Middle frontal gyrus (tissue), 1 donor: ENCODE measurements at regions not wholly inside any gene's neighbourhood (a gene's known extent, or its start where the extent isn't known, plus 50 kb on each side); places are given as distances from the start of the nearest gene placed in this dataset.
"Not testable (repeated sequence)": the region's sequence is repeated elsewhere in the genome, so short reads cannot be mapped to it uniquely, and the experiment has no call there.

Source experiments
- DNase-seq: peaks from one replicate; pipeline ENCODE4 v3.0.0-alpha.2; 2015; ENCODE audit warnings: low spot score; ENCODE audit errors: extremely low spot score

DNA sequence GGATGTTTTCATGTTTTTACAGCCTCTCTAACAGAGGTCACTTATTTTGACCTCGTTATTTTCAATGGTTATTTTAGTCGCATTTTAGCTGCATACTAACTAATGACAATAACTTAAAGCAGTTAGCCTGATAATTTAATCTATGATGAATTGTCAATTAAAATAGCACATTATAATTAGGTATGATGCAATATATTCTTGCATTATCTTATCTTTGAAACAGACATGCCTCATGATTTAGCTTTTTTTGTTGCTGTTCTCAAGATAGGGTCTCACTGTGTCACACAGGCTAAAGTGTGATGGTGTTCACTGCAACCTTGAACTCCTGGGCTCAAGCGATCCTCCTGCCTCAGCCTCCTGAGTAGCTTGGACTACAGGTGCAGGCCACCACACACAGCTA lies 126.4 kb downstream of the KBTBD2 start:
- DNase-seq = no peak

DNA sequence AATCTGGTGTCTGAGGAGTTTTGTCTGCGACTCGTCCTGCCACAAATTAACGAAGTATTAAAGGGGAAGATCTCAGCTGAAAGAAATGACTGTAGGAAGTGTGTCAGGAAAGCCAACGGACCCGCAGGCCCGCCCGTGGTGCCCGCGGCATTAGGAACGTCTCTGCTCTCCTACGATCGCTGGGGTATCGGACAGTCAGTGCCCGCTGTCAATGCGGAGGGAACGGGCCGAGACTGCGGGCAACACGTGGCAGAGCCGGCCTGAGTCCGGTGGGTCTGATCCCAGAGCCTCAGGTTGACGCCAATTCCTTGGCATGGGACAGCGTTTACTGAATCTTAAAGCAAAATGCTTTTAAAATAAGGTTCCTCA lies 128.7 kb downstream of the KBTBD2 start:
- DNase-seq = no peak

DNA sequence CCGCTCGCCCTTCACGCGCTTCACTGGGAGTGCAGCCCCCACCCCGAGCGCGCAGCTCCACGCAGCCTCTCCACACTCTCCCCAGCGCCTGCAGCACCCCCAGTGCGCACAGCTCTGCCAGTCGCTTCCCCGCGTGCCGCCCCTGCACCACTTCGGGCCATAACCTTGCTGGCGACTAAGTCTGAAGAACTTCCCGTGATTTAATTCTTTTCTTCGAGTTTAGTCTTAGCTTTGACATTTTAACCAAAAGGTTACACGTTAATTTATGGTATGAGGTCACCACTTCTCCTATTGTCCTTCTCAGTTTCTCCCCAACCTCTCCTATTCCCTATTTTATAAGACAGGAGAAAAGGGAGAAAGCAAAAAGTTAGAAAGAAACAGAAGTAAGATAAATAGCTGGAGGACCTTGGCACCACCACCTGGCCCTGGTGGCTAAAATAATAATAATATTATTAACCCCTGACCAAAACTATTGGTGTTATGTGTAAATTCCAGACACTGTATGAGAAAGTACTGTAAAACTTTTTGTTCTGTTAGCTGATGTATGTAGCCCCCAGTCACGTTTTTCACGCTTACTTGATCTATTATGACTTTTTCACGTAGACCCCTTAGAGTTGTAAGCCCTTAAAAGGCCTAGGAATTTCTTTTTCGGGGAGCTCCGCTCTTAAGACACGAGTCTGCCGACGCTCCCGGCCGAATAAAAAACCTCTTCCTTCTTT lies 129.2 kb downstream of the KBTBD2 start:
- DNase-seq = not testable (repeated sequence)

DNA sequence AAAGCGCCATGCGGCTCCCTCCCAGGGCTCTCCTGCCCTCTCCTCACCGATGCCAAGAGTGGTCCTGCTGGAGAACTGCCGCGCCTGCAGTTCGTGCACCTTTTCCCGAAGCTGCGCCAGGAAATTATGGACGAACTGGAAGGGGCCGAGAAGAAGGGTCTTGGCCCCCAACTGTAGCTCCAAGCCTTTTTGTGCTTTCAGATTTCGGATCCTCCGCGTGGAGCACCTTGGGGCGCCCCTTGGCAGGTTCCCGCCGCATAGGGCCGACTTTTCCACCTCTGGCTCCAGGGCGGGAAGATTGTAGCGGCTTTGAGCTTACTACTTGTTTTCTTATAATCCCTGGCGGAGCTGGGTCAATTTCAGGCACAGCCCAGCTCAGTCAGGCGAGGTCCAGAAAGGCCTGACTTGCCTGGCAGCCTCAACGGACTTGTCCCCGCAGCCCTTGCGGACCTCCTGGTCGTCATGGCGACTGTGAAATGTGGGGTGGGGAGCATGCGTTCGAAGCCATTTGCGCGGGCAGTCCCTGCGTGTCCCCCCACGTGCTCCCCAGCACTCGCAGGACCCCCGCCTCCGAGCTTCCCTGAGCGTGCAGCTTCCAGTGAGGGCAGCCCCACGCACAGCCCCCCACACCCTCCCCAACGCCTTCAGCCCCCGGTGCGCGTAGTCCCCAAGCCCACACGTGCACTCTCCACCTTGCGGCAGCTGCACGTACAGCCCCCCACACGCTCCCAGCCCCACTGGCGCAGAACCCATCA lies 129.9 kb downstream of the KBTBD2 start:
- no peak for DNase-seq

DNA sequence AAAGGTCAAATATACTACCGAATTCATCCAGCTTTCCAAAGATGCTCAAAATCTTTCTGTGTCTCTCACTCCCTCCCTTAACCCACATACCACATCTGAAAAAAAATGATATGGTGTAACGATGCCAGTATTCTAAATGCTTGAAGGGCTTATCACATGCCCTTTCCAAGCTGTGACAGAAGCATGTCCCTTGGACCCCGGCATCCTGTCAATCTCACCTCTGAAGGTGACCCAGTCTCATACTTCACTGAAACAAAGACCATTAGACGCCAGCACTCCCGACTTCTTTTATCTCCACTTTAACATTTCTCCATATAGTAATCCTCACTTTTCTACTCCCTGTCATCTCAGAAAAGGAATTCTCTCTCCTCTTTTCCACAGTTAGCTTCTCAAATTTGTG lies 130.8 kb downstream of the KBTBD2 start:
- not testable (repeated sequence) for DNase-seq

DNA sequence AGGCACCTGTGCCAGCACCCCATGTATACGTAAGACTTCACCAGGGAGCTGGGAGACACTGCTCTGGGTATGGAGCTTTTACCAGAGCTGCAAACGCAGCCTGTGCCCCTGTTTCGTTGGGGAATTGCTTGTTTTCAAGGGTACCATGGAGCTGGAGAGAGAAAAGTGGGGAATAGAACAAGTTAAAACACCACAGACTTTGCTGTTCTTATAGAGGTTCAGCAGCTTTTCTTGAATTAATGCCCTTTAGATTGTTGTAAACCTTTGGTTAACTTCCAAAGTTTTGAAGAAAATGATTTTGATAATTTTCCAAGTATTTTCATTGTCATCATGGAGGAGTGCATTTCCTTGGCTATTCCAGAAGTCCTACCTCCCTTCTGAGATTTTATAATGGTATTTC lies 131.7 kb downstream of the KBTBD2 start:
- DNase-seq = not testable (repeated sequence)

DNA sequence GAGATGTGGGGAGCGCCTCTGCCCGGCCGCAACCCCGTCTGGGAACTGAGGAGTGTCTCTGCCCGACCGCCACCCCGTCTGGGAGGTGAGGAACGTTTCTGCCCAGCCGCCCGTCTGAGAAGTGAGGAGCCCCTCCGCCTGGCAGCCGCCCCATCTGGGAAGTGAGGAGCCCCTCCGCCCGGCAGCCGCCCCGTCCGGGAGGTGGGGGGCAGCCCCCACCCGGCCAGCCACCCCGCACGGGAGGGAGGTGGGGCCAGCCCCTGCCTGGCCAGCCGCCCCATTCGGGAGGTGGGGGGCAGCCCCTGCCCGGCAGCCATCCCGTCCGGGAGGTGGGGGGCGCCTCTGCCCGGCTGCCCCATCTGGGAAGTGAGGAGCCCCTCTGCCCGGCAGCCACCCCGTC lies 137.7 kb downstream of the KBTBD2 start:
- DNase-seq = not testable (repeated sequence)

DNA sequence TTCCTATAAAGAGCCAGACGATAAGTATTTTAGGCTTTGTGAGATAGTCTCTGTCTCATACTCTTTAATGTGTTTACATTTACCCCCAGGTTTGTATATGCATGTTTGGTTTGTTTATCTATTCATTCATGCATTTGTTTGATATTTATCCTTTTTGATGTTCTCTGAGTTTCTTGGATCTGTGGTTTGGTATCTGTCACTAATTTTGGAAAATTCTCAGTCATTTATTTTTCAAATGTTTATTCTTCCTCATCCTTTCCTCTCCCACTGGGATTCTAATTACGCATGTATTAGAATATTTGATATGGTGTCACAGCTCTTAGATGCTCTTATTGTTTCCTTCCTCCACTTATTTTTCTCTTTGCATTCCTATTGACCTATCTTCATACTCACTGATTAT lies 143.2 kb downstream of the KBTBD2 start:
- not testable (repeated sequence) for DNase-seq

DNA sequence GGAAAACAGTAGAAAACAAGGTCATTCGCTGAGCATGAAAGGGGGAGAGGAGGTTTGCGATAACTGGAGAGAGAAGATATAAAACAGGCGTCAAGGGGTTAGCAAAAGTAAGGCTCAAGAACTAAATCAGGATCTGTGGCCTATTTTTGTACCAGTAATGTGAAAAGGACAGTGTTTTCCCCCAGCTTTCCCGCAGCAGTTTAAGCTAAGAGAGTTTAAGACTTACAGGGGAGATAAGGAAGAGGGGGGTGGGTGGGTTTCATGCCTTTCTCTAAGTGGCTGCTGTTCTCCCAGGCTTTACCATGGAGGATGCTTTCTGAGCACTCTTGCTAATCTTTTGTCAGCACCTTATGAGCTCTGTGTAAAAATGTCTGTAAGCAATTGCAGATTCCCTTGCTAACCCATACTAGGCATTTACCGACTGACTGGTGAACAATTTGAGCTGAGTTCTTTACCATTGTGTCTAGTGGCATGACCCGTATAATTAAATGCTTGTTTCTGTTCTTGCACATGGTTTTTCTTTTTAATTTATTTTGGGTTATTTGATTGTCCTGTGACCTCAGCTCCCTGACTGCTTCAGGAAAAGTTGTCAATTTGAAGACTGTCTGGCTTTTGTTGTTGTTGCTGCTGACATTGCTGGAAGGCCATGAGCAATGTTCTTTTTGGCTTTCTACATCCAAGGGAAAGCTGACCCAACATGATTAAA lies 144.0 kb downstream of the KBTBD2 start:
- not testable (repeated sequence) for DNase-seq

DNA sequence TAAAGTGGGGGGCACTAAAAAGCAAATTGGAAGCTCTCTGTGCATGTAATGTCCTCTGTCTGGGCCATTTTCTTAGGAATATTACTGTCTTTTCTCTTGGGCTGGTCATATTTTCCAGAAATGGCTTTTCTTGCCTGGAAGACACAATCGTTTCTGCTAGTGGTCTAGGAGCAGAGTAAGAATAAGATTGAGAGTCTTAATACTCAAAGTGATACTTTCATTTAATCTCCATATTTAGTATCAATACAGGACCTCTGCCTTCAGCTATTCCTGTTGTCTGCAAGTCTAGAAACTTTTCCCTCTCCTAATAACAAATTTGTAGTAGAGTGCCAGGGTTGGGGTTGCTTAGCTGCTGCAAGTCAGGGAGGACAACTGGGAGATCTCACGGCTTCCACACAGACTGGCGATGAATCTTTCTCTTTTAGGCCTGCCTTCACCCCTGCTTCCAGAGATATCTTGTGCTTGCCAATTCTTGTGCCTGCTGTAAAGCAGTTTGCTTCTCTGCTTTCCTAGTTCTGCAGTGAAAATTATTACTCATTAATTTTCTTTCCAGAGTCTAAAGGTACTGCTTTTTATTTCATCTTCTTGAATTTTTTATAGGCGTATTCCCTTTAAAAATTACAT lies 149.6 kb downstream of the KBTBD2 start:
- not testable (repeated sequence) for DNase-seq

DNA sequence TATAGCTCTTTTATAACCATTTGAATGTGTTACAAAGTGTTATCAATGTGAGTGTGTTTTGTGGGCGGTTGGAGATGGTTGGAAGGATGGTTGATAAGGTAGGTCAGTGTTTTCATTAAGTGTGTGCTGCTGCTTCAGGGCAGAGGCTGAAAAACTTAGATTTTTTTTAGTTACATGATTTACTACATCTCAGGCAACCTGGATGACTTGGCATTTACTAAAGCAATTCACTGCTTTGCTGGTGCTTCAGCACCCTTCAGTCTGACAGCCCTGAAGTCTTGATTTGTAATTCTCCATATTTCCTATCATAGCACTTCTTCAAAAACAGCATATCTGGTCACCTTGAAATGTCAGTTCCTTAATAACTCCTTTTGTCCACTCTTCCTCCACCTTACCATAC lies 151.8 kb downstream of the KBTBD2 start:
- not testable (repeated sequence) for DNase-seq

DNA sequence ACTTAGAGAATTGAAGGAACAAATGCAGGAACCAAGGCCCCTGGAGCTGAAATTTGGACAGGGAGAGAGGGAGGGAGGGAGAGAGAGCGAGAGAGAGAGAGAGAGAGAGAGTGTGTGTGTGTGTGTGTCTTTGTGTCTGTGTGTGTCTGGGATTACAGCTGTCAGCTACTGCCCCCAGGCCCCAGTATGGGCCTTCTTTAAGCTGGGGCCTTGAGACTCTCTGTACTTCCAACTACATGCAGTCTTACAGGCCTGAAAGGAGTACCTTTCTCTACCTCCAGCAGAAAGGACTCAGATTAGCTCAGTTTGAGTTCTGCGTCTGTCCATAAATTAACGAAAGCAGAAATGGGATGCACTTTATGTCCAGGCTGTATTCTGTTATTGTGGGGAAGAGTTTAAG lies 153.2 kb downstream of the KBTBD2 start:
- not testable (repeated sequence) for DNase-seq

DNA sequence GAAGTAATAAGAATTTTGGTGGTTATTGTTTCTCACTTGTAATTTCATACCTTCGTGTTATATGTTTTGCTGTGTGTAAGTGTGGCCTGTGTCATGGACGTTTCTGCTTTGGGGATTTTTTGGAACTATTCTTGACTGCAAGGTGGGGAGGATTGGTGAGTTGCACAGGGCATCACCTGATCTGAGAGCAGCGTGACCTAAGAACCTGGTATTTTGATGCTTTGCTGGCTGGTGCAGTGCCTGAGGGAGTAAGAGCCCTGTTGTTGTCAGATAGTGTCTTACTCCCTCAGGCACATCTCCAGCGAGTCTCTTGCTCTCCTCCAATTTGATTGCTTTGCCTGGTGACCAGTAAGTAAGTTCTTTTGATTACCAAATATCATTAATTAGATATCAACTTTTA lies 158.8 kb downstream of the KBTBD2 start:
- DNase-seq = not testable (repeated sequence)

DNA sequence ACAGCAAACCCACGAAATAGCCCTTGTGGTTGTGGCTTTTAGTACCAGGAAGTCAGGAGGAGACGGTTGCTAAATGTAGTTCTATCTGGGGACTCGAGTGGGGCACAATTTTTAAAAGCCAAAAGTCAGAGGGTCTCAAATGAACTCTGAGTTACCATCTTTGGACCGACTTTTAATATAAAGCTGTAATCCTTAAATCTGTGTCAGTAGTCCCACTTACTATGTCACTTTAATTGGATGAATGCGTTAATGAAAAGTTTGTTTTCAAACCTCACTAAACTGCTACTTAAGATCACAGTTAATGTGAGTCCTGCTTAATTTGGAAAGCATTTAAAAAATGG lies 162.3 kb downstream of the KBTBD2 start:
- not testable (repeated sequence) for DNase-seq

DNA sequence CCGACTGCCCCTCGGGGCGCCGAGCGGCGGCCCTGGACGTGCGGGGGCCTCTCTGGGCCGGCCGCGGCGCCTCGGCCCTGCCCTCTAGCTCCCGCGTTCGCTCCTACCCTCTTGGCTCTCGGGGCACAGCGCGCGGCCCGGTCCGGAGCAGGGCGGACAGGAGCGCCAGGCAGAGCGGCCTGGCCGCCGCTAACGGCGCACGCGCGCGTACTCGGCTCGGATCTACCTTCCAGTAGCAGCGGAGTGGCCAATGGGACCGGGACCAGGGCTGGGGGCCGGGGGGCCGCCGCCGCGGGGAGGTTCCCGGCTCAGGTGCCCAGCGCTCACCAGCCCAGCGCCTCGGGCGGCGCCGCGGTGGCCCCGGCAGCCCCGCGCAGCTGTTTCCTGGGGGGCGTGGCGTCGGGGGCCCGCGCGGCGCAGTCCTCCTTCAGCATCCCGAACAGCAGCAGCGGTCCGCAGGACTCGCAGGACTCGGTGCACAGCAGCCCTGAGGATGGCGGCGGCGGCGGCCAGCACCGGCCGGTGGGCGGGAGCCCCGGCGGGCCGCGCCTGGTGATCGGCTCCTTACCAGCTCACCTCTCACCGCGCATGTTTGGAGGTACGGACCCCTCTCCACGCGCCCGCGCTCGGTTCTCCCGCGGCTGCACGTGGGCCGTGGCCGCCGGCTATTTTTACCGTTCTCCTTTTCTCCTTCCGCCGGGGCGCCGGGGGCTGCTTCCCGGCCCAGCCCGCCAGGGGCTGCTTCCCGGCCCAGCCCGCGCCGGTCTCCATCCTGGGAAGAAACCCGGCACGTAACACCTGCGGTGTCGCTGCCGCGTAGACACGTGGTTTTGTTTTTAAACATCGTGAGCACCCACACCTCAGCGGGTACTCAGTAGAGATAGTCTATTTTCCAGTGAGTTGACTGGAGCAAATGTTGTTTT lies 162.9 kb downstream of the KBTBD2 start:
- peak; percentile 15 for DNase-seq

DNA sequence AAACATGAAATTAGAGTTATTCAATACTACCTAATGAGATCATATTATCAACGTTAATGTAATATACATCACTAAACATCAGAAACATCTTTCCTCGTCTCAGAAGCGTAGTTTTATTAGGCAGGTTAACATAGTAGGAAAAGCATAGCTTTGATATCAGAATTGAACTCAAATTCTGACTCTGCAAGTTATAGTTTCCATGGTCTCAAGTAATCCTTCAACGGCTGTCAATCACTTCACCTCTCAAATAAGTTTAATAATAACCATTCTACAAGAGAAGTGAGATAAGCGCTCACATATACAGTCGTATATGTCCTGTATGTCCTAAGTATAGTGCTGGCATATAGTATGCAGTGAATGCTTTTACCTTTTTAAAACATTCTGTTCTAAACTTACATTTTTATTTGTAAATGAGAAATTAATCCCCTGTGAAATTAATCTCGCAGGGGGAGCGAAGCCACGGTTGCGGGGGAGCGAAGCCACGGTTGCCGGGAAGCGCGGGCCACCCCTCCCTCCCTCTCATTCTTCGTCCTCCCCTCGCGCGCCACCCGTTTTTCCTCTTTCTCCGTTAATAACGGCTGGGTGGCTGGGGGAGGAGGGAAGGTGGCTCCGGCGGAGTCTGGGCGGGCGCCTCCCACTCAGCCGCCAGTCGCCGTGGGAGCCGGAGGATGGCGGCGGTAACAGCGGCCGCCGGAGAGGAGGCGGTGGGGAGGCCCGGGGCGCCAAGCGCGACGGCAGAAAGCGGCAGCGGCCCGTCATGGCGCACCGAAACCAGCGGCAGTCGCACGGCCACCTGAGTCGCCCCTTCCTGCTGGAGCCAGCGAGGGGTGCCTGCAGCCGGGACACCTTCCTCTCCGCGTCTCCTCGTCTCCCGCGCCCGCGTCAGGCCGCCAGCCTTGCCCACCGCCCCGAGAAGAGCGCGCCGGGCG lies 163.8 kb downstream of the KBTBD2 start:
- DNase-seq = peak; percentile 6

DNA sequence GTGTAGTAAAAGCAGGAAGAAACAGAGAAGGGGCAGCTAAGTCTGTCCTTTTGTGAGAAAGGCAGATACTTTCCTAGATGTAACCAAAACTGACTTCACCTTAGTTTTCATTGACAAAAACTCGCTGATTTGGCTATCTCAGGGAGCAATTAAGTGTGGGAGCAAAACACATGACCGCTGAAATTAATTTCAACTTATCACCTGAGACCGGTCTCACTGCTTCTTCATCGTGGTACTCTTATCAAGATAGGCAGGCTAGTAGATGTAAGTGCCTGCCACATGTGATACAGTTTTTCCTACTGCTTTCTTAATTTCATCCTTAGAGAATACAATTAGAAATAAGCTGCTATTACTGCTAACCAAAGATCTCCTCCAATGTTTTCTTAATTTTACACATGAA lies 168.7 kb downstream of the KBTBD2 start:
- DNase-seq = not testable (repeated sequence)

DNA sequence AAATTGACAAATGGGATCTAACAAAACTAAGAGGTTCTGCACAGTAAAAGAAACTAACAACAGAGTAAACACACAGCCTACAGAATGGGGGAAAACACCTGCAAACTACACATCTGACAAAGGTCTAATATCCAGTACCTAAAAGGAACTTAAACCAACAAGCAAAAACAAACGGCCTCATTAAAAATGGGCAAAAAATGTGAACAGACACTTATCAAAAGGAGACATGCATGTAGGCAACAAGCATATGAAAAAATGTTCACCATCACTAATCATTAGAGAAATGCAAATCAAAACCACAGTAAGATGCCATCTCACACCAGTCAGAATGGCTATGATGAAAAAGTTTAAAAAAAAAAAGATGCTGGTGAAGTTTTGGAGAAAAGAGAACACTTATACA lies 197.4 kb downstream of the KBTBD2 start:
- DNase-seq = no peak

DNA sequence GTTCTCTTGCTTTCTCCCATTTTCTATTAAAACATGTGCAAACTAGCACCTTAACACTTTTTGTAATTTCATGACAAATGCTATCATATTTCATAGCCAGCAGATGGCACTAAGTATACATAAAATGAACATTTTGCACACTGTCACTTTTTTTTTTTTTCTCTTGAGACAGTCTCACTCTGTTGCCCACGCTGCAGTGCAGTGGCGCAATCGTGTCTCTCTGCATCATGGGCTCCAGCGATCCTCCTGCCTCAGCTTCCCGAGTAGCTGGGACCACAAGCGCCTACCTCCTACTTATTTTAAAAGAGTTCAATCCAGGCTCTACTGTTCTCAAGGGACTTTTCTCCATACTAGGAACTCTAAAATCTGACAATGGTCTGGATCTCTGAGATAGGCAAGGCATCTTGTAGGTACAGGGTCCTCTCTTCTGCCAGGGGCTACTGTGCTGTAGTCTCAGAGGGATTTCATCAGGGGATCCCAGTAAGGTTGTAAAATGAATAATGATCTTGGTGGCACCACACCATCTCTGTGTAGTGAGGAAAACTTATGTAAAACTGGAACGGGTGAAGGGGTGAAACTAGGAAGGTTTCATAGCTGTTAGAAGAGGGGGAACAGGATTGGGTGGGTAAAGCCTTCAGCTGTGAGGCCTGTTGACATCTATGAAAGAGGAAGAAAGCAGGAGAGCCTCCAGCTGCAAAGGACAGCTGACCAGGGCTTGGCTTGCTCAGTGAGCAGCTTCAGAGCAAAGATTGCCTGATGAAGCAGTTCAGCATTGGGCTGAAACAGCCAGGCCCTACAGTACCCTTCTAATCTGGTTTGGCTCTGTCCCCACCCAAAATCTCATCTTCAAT lies 196.9 kb downstream of the AVL9 start:
- not testable (repeated sequence) for DNase-seq
